HG03460 (cell line): ENCODE measurements at regions not wholly inside any gene's neighbourhood (a gene's known extent, or its start where the extent isn't known, plus 50 kb on each side); places are given as distances from the start of the nearest gene placed in this dataset.

Source experiments
- ATAC-seq: cut with Tn5 transposase; IDR thresholded peaks from one replicate; pipeline ENCODE4 v1.9.1; 2021; ENCODE audit not compliant: unreplicated experiment

DNA sequence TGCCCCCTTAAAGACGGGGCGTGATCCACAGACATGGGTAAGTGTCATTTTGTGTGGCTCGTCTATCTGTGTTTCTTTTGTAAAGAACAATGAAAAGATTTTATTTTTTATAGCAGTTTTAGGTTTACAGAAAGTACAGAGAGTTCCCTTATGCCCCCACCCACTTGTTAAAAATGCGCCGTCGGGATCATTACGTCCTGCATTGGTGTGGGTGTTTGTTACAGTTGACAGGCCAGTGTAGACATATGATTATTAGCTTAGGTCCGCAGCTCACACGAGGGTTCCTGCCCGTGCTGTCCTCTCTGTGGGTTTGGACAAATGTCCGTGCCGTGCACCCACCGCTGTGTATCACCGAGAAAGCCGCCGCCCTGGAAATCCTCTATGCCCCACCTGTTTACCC lies 50.5 kb downstream of the RGS12 start:
- ATAC-seq: no peak

DNA sequence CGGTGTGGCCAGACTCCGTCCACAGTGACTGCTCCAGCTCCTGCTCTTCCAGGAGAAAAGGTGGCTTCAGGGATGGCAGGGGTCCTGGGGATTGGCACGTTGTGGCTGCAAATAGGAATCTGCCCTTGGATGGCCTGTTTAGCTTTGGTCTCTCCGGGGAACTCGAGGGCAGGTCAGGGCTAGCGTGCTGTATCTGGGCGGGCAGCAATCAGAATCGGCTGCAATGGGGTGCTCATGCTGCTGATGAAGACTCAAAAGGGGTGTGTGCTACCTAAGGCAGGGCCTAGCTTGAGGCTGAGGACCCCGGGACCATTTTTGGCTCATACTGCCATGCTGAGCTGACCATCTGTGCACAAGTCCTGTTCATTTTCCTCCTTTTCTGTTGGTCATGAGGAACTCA lies 51.3 kb downstream of the RGS12 start:
- no peak for ATAC-seq

DNA sequence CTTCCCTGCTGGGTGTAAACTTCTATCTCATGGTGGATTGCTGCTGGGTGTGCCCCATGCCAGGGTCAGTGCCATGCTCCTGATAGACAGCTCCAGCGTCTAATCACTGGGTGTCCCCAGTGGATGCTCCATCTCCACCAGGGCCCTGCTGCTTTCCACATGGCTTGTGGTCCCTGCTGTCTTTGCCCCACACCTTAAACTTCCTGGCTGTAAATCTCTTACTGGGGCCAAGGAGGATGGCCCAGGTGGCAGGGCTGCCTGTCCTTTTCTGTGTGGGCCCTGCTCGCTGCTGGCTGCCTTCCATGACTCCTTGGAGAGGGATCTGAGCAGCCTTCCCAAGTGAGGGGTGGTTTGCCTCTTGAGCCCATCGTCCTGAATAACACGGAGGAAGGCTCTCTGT lies 51.8 kb downstream of the RGS12 start:
- no peak for ATAC-seq

DNA sequence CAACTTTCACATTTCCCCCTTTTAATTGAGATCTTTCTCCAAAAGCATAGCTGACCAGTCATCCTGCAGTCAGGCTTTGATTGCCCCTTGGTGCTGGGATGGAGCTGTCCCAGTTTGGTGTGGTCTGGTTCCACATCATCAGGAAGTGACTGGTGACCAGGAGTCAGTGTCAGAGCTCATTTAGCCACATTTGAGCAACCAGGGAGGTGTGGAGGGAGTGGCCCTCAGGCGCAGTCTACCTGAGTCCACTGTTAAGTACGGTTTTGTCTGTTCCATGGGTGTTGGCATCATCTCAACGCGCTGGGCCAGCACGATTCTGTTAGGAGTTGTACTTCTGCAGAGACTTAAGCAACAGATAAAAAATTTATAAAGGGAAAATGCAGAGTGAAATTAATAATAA lies 52.6 kb downstream of the RGS12 start:
- no peak for ATAC-seq

DNA sequence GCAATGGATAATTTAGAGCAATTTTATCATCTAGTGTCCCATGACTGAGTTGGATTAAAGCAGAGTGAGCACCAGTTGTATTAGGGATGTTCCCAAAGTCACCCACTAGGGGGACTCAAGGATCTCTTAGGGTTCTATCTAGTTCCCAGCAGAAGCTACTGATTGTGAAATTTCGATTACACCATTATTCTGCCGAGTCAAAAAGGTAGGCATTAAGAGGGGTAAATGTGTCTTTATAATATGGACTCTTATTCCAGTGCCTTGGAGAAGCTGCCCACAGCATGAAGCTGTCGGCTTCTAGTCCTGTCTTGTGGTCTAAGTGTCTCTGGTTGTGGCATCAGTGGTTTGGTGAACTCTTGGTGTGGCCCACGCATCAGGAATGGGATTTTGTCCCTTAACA lies 53.3 kb downstream of the RGS12 start:
- ATAC-seq: no peak

DNA sequence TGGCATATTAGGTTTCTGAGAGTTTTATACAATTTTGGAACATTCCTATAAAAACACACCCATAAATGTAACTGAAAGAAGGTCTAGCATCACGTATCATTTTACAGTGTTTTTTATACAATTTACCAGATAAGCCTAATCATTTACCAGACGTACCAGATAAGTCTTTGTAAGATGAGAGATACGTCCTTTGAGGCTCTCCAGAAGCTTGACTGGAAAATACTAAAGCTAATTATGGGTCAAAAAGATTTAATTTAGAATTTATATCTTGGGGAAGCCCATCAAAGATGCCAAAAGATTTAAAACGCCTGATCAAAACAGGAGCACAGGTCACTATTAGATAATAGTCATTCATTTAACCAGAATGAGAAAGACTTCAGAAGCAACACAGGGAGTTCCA lies 55.0 kb downstream of the RGS12 start:
- ATAC-seq: no peak

DNA sequence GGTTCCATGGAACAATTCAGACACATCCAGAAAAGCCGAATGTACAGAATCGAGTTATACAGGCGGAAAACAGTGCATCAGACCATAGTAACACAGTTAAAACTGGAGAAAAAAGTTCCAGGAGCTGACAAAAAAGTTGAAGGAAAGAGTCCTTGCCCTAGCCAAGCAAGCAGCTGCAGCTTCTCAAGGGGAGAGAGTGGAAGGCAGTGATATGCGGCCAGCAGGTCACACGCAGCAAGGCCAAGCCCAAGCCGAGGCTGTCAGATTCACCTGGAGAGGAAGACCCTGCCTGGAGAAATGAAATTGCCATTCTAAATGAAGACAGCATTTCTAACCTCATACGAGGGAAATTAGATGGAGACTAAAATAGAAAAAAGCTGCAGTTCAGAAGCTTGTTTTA lies 55.8 kb downstream of the RGS12 start:
- no peak for ATAC-seq

DNA sequence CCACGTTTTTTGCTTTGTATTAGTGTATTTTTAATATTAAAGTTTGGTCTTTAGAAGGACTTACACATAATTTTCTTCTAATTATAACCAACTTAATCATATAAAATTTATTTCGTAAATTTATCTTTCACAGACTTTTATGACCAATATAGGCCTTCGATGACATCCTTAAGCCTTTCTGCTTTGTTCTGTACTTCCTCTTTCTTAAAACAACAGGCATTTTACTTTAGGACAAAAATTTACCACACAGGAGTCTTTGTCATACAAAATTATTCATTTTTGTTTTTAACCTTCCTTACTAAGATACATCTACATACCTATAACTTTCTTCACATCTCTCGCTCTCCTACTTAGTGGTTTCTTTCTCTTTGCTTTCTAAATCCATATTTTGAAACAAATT lies 56.3 kb downstream of the RGS12 start:
- ATAC-seq: no peak

DNA sequence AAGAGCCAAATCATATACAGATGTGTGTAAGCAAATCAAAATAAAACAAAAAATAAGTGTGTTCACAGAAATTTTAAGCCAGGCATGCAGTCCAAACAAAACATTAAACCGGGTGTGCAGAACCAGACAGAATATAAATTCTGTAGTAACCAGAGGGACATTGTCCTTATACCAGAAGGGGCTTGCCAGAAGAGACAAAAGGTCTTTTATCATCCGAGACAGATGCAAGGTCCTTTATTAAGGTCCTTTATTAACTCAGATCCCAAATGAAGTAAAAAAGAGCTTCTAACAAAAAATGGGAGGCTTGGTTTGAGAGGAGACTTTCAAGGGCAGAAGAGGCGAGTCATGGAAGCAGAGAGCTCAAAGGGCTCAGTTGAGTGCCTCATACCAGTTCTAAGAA lies 59.2 kb downstream of the RGS12 start:
- no peak for ATAC-seq

DNA sequence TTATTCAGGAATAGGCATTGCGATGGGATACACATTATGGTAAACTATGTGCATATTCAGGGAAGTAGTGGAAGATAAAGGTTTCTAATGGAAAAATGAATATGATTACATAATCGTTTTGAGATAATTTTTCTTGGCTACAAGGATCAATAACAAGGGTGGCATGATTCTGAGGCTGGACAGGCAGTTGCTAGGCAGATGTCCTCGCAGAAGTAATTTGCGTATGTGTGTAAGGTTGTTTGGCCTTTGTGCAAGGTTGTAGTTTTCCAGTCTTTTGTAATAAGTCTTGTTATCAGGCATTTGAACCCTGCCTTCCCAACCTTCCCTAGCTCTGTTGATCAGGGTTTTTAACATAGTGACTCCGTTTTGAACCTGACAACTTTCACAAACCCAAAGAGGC lies 59.7 kb downstream of the RGS12 start:
- ATAC-seq: no peak

DNA sequence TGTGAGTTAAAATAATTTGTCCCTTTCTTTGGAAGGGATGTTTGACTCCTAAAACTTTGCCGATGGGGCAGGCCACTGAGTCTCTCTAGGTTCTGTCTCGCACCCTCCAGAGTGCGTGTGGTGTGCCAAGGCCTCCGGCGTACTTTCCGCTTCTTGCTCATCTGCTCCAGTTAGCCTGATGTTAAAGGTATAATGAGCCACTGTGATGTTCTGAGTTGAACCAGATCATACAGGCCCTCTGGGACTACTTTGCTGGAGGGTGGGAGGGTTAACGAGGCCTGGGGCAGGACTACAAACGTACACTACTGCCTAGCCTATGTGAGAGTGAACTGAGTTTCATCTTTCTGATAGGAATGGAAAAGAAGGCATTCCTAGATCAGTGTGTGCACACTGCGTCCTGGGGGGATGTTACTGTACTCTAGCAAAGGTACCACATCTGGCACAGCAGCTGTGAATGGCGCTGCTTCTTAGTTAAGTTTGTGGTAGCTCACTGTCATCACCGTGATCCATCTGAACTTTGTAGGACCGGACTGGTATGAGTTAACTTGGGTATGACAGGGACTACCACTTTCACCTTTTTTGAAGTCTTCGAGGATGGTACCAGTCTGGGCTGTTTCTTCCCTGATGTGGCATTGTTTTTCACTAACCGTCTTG lies 60.2 kb downstream of the RGS12 start:
- no peak for ATAC-seq

DNA sequence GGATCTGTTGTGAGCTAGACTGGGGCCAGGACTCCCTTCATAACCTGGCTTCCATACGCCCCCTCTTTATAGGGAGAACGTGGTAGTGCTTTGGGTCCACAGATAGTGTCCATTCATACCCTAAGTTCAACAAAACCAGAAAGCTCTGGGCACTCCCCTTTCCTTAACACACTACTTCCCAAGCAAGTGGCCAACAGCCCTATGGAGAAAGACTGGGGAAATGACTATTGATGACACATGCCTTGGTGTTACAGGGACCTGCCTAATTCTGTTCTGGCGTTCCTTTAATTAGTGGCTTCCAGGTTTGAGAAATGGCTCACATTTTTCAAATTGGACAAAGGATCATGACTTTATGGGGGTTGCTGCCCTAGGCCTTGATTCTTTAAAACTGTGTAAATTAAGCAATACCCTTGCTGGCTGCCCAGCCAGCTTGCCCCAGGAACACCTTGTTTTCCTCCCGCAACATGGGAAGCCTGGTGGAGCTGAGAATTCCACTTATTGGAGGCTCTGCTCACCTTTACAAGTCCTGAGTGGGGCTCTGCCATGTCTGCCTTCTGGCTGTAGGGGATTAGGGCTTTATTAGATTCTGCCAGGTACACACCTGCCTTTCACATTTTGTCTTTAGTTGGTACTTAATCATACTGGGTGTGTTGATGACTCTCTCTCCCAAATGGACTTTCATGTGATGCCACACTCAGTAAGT lies 61.1 kb downstream of the RGS12 start:
- no peak for ATAC-seq

DNA sequence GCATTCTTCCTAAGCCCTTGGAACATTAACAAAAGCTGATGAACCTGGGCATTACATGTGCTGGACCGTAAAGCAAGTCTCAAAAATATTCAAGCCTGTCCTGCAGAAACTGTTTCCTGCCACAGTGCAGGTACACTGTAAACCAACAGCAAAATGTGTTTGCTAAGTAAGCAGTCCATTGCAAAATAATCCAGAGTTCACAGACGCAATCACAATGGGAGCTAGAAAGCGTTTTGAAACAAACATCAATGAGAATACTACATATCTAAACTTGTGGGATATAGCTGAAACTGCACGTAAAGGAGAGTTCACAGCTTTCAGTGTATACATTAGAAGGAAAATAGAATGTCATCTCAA lies 61.6 kb downstream of the RGS12 start:
- no peak for ATAC-seq

DNA sequence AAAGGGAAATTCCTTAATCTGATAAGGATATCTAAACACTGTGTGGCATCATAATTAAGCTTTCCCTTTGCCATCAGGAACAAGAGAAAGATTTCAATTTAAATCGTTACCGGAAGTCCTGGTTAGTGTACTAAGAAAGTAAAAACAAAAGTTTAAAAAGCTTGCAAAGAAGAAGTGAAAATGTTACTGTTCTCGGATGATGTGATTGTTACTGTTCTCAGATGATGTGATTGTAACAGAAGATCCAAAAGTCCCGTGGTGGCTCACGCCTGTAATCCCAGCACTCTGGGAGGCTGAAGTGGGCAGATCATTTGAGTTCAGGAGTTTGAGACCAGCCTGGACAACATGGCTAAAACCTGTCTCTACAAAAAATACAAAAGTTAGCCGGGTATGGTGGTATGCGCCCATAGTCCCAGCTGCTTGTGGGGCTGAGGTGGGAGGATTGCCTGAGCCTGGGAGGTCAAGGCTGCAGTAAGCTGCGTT lies 62.5 kb downstream of the RGS12 start:
- peak; percentile 76 for ATAC-seq

DNA sequence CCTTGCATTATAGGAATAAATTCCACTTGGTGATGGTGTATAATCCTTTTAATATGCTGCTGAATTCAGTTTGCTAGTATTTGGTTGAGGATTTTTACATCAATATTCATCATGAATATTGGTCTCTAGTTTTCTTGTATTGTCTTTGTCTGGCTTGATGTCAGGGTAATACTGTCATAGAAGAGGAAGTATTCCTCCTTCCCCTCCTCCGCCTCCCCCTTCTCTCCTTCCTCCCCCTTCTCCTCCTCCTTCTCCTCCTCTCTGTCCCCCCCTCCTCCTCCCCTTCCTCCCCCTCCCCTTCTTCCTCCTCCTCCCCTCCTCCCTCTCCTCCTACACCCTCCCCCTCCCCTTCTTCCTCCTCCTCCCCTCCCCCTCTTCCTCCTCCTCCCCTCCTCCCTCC lies 65.8 kb downstream of the RGS12 start:
- ATAC-seq: no peak

DNA sequence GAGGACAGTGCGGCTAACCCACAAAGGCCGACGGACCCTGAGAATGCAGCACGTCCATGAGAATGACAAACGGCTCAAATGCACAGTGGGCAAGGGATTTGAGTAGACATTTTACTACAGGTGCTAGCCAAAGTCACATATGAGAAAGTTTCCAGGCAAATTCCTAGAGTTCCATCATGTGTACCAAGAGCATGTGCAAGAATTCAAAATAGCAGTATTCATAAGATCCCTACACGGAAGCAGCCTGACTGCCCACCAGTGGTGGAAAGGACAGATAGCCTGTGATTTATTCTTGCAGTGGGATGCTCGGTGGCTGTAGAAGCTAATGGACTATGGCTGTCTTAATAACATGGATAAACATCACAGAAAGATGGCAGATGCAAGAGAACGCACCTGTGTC lies 68.0 kb downstream of the RGS12 start:
- ATAC-seq: no peak

DNA sequence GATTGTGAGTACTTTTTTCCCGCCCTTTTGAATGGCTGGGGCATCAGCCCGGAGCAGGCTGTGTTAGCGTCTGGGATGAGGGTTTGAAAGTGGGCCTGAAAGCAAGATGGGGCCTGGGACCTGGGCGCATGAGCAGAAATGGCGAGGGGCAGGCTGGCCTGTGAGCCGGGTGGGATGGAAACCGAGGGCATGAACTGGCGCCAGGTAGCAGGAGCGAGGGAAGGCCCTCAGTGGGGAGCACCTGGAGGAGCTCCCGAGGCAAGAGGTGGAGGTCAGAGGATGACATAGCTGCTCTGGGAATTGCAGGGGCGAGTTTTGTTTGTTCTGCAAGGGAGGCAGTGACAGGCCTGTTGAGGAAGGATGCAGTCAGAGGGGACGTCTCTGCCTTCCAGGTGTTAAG lies 68.6 kb downstream of the RGS12 start:
- no peak for ATAC-seq

DNA sequence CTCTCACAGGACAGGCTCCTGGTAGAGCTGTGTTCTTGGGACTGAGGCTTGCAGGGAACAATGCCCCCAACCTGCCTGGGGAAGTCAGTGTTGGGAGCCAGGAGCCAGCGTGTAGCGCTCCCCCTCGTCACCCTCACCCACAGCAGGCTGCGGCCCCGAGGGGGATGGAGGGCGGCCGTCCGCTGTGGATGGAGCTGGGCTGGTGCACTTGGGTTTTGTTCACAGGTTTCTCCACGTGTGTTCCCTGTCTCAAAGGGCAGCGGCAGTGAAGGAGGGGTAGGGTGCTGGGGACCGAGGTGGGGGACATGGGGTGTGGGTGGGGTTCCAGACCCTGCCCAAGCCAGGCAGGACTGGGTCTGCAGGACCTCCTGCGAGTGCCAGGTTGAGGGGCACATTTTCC lies 69.1 kb downstream of the RGS12 start:
- no peak for ATAC-seq

DNA sequence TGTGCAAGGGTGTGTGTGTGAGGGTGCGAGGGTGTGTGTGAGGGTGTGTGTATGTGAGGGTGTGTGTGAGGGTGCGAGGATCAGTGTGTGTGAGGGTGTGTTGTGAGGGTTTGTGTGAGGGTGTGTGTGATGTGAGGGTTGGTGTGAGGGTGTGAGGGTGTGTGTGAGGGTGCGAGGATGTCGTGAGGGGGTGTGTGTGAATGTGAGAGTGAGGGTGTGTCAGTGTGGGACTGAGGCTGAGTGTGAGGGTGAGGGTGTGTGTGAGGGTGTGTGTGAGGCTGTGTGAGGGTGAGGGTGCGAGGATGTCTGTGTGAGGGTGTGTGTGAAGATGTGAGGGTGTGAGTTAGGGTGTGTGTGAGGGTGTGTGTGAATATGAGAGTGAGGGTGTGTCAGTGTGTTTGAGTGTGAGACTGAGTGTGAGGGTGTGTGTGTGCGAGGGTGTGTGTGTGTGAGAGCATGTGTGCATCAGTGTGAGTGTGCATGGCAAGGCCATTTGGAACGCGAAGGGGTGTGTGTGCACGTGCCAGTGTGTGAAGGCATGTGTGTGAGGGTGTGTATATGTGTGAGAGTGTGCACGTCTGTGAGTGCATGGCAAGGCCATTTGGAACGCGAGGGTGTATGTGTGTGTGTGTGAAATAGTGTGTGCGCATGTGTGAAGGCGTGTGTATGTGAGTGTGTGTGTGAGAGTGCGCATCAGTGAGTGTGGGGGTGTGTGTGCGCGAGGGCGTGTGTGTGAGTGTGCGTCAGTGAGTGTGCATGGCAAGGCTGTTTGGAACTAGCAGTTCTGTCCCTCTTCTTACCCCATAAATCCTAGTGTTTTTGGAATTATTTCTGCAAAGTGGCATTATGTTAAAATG lies 69.8 kb downstream of the RGS12 start:
- ATAC-seq: no peak

DNA sequence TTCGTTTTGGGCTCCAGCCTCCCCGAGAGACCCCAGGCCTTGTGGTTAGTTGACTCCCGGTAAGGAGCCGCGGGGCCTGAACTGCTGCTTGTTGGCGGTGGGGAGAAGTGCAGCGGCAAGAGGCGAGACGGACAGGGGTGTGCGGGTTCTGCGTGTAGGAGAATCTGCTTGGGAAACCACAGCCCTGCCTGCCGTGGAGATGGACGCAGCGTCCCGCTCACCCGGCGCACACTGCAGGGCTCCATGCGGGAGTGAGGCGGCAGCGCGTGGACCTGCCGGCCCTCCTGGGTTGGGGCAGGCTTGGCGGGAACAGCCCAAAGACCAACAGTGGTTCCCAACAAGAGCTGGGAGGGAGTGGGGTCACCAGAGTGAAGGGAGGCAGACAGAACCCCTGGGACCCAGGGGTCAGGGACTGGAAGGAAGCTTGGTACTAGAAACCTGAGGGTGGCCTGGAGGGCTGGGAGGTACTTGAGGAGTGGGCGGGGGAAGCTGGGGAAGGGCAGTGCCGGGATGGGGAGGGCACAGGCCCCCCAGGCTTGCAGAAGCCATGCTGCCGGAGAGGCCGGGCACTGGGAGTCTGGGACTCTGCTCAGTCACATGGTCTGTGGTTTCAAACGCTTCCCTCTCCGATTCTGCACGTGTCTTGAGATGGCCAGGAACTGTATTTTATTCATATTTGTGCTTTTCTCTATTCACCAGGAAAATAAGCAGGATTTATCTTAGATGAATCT lies 70.8 kb downstream of the RGS12 start:
- no peak for ATAC-seq

DNA sequence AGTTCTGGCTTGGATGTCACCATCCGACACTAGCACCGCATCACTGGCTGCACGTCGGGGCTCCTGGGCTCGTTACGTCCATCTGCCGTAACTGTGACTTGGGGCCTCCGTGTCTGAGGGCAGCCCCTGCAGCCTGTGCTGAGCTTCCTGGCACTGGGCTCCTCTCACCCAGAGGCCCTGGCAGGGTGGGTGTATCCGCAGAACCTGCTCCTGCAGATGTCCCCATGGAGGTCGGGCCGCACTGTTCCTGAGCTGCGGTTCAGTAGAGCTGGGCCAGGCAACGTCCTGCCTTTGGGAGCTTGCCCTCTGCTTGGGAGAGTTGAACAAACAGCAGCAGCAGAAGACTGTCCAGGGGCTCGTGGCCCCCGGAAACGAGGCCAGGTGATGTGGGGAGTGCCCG lies 71.4 kb downstream of the RGS12 start:
- no peak for ATAC-seq
